GM21529 (cell line): ENCODE measurements at regions not wholly inside any gene's neighbourhood (a gene's known extent, or its start where the extent isn't known, plus 50 kb on each side); places are given as distances from the start of the nearest gene placed in this dataset.

Experiments used
- ATAC-seq: cut with Tn5 transposase; IDR thresholded peaks from one replicate; pipeline ENCODE4 v1.9.1; 2021; ENCODE audit not compliant: unreplicated experiment

- no peak for ATAC-seq
Observed at GRCh38 chr10:94043431-94043990, 49.8 kb downstream of the PLCE1 start.

- ATAC-seq = no peak
Observed at GRCh38 chr10:94046098-94046497, 52.4 kb downstream of the PLCE1 start.

GRCh38 chr10:94047293-94047692 is 53.6 kb downstream of the PLCE1 start:
- ATAC-seq = no peak

- no peak for ATAC-seq
Observed at GRCh38 chr10:94049911-94050310, 56.2 kb downstream of the PLCE1 start.

GRCh38 chr10:94052281-94052680 is 58.5 kb downstream of the PLCE1 start:
- ATAC-seq = no peak

GRCh38 chr10:94052866-94053791 is 59.4 kb downstream of the PLCE1 start:
- no peak for ATAC-seq

GRCh38 chr10:94059178-94059883 is 65.6 kb downstream of the PLCE1 start:
- no peak for ATAC-seq

GRCh38 chr10:94061026-94061425 is 67.3 kb downstream of the PLCE1 start:
- ATAC-seq = no peak

- no peak for ATAC-seq
Observed at GRCh38 chr10:94062611-94063010, 68.9 kb downstream of the PLCE1 start.

GRCh38 chr10:94065362-94065761 is 71.6 kb downstream of the PLCE1 start:
- ATAC-seq = no peak

- ATAC-seq = no peak
Observed at GRCh38 chr10:94065787-94066186, 72.1 kb downstream of the PLCE1 start.

GRCh38 chr10:94066411-94066810 is 72.7 kb downstream of the PLCE1 start:
- ATAC-seq = no peak

- no peak for ATAC-seq
Observed at GRCh38 chr10:94069884-94070283, 76.2 kb downstream of the PLCE1 start.

- ATAC-seq = no peak
Observed at GRCh38 chr10:94074462-94074861, 80.7 kb downstream of the PLCE1 start.

GRCh38 chr10:94075506-94075905 is 81.8 kb downstream of the PLCE1 start:
- ATAC-seq = no peak

GRCh38 chr10:94076325-94076841 is 82.7 kb downstream of the PLCE1 start:
- no peak for ATAC-seq

- no peak for ATAC-seq
Observed at GRCh38 chr10:94077042-94077441, 83.3 kb downstream of the PLCE1 start.

GRCh38 chr10:94080108-94080507 is 86.4 kb downstream of the PLCE1 start:
- no peak for ATAC-seq

- ATAC-seq = no peak
Observed at GRCh38 chr10:94083662-94084265, 90.0 kb downstream of the PLCE1 start.

- no peak for ATAC-seq
Observed at GRCh38 chr10:94084344-94084743, 90.6 kb downstream of the PLCE1 start.

- no peak for ATAC-seq
Observed at GRCh38 chr10:94085288-94085687, 91.6 kb downstream of the PLCE1 start.
